Stimulated activated memory B cell treated with anti-CD40 and anti-IgM and Interleukin-4, amounts not matched to agents 10 μg/mL and 1 μg/mL and 100 μg/mL, for 72 hours (primary cell): ENCODE measurements at regions not wholly inside any gene's neighbourhood (a gene's known extent, or its start where the extent isn't known, plus 50 kb on each side); places are given as distances from the start of the nearest gene placed in this dataset.

ENCODE experiments used
- ATAC-seq: fragments of 150-1000 bp; cut with Tn5 transposase; 2 replicates; pipeline ENCODE4 v1.10.0; 2021
- H3K27ac Mint-ChIP-seq: one replicate; pipeline ENCODE4 v1.8.0; 2022; ENCODE audit warnings: mild to moderate bottlenecking, mixed read lengths
- H3K27me3 Mint-ChIP-seq: one replicate; pipeline ENCODE4 v1.8.0; 2022; ENCODE audit warnings: mixed read lengths
- H3K36me3 Mint-ChIP-seq: one replicate; pipeline ENCODE4 v1.8.0; 2022; ENCODE audit warnings: mixed read lengths
- H3K4me1 Mint-ChIP-seq: one replicate; pipeline ENCODE4 v1.8.0; 2022; ENCODE audit warnings: mixed read lengths
- H3K4me3 Mint-ChIP-seq: one replicate; pipeline ENCODE4 v1.8.0; 2022; ENCODE audit warnings: mild to moderate bottlenecking, moderate library complexity, mixed read lengths
- H3K9me3 Mint-ChIP-seq: one replicate; pipeline ENCODE4 v1.8.0; 2022; ENCODE audit warnings: mixed read lengths

GRCh38 chr5:98497418-98497817 lies 276.0 kb upstream of the RGMB start:
- peaks cover 18% of the 10 kb centered on the region for H3K9me3 Mint-ChIP-seq
- no peaks in the 10 kb centered on the region for H3K36me3 Mint-ChIP-seq

GRCh38 chr5:98498028-98498427 lies 275.4 kb upstream of the RGMB start:
- no peaks in the 10 kb centered on the region for H3K36me3 Mint-ChIP-seq
- no peak for ATAC-seq
- no peaks in the 10 kb centered on the region for H3K4me1 Mint-ChIP-seq
- H3K4me3 Mint-ChIP-seq, result no peak overlapping the region
- no peaks in the 10 kb centered on the region for H3K27me3 Mint-ChIP-seq
- H3K9me3 Mint-ChIP-seq, result peaks cover 14% of the 10 kb centered on the region
- H3K27ac Mint-ChIP-seq, result no peak overlapping the region

More at GRCh38 chr5:98497418-98497817, 276.0 kb upstream of the RGMB start:
- Mint-ChIP-seq H3K4me3 (no peak overlapping the region), H3K27ac (no peak overlapping the region), H3K4me1 (no peaks in the 10 kb centered on the region), H3K27me3 (no peaks in the 10 kb centered on the region)
- no peak for ATAC-seq

GRCh38 chr5:98499892-98500291 lies 273.6 kb upstream of the RGMB start:
- Mint-ChIP-seq H3K4me3 (no peak overlapping the region), H3K9me3 (peaks cover 1% of the 10 kb centered on the region), H3K27ac (no peak overlapping the region), H3K36me3 (no peaks in the 10 kb centered on the region), H3K4me1 (no peaks in the 10 kb centered on the region), H3K27me3 (no peaks in the 10 kb centered on the region)
- ATAC-seq, result no peak

GRCh38 chr5:98500811-98501210 lies 272.7 kb upstream of the RGMB start:
- no peaks in the 10 kb centered on the region for H3K36me3 Mint-ChIP-seq
- no peak overlapping the region for H3K27ac Mint-ChIP-seq
- no peak overlapping the region for H3K4me3 Mint-ChIP-seq
- no peaks in the 10 kb centered on the region for H3K27me3 Mint-ChIP-seq
- no peak for ATAC-seq
- H3K9me3 Mint-ChIP-seq, result no peaks in the 10 kb centered on the region
- no peaks in the 10 kb centered on the region for H3K4me1 Mint-ChIP-seq

GRCh38 chr5:98503616-98504015 lies 269.8 kb upstream of the RGMB start:
- H3K4me3 Mint-ChIP-seq, result no peak overlapping the region
- no peaks in the 10 kb centered on the region for H3K27me3 Mint-ChIP-seq
- ATAC-seq, result no peak
- no peak overlapping the region for H3K27ac Mint-ChIP-seq
- H3K9me3 Mint-ChIP-seq, result no peaks in the 10 kb centered on the region
- no peaks in the 10 kb centered on the region for H3K4me1 Mint-ChIP-seq
- no peaks in the 10 kb centered on the region for H3K36me3 Mint-ChIP-seq

- no peak for ATAC-seq
- H3K4me3 Mint-ChIP-seq, result no peak overlapping the region
- H3K36me3 Mint-ChIP-seq, result no peaks in the 10 kb centered on the region
- H3K4me1 Mint-ChIP-seq, result no peaks in the 10 kb centered on the region
- no peak overlapping the region for H3K27ac Mint-ChIP-seq
- H3K9me3 Mint-ChIP-seq, result no peaks in the 10 kb centered on the region
- H3K27me3 Mint-ChIP-seq, result no peaks in the 10 kb centered on the region
These were observed 269.0 kb upstream of the RGMB start for GRCh38 chr5:98504505-98504904.

- Mint-ChIP-seq H3K27me3 (no peaks in the 10 kb centered on the region), H3K4me3 (no peak overlapping the region), H3K27ac (no peak overlapping the region), H3K4me1 (no peaks in the 10 kb centered on the region), H3K36me3 (no peaks in the 10 kb centered on the region), H3K9me3 (no peaks in the 10 kb centered on the region)
- no peak for ATAC-seq
These were observed 263.1 kb upstream of the RGMB start for GRCh38 chr5:98510143-98510985.

- Mint-ChIP-seq H3K27me3 (no peaks in the 10 kb centered on the region), H3K4me3 (no peak overlapping the region), H3K9me3 (no peaks in the 10 kb centered on the region), H3K27ac (no peak overlapping the region), H3K36me3 (no peaks in the 10 kb centered on the region), H3K4me1 (no peaks in the 10 kb centered on the region)
- no peak for ATAC-seq
These were observed 260.1 kb upstream of the RGMB start for GRCh38 chr5:98513380-98513779.

GRCh38 chr5:98514215-98514614 lies 259.2 kb upstream of the RGMB start:
- Mint-ChIP-seq H3K4me1 (no peaks in the 10 kb centered on the region), H3K4me3 (no peak overlapping the region), H3K27me3 (peaks cover 7% of the 10 kb centered on the region), H3K36me3 (no peaks in the 10 kb centered on the region), H3K9me3 (no peaks in the 10 kb centered on the region), H3K27ac (no peak overlapping the region)
- ATAC-seq, result no peak

- H3K4me1 Mint-ChIP-seq, result no peaks in the 10 kb centered on the region
- no peak overlapping the region for H3K27ac Mint-ChIP-seq
- no peak overlapping the region for H3K4me3 Mint-ChIP-seq
- no peaks in the 10 kb centered on the region for H3K9me3 Mint-ChIP-seq
- no peaks in the 10 kb centered on the region for H3K36me3 Mint-ChIP-seq
- no peak for ATAC-seq
- peaks cover 7% of the 10 kb centered on the region for H3K27me3 Mint-ChIP-seq
These were observed 256.8 kb upstream of the RGMB start for GRCh38 chr5:98516701-98517100.

- ATAC-seq, result no peak
- H3K27me3 Mint-ChIP-seq, result peaks cover 7% of the 10 kb centered on the region
- H3K27ac Mint-ChIP-seq, result no peak overlapping the region
- no peaks in the 10 kb centered on the region for H3K4me1 Mint-ChIP-seq
- H3K4me3 Mint-ChIP-seq, result no peak overlapping the region
- H3K36me3 Mint-ChIP-seq, result no peaks in the 10 kb centered on the region
- no peaks in the 10 kb centered on the region for H3K9me3 Mint-ChIP-seq
These were observed 255.7 kb upstream of the RGMB start for GRCh38 chr5:98517560-98518366.

GRCh38 chr5:98518754-98519153 lies 254.7 kb upstream of the RGMB start:
- no peak overlapping the region for H3K4me3 Mint-ChIP-seq
- H3K4me1 Mint-ChIP-seq, result no peaks in the 10 kb centered on the region
- H3K36me3 Mint-ChIP-seq, result no peaks in the 10 kb centered on the region
- peaks cover 7% of the 10 kb centered on the region for H3K27me3 Mint-ChIP-seq
- no peak for ATAC-seq
- no peak overlapping the region for H3K27ac Mint-ChIP-seq
- H3K9me3 Mint-ChIP-seq, result no peaks in the 10 kb centered on the region

GRCh38 chr5:98519571-98519970 lies 253.9 kb upstream of the RGMB start:
- ATAC-seq, result no peak
- no peaks in the 10 kb centered on the region for H3K36me3 Mint-ChIP-seq
- no peaks in the 10 kb centered on the region for H3K4me1 Mint-ChIP-seq
- peaks cover 7% of the 10 kb centered on the region for H3K27me3 Mint-ChIP-seq
- no peaks in the 10 kb centered on the region for H3K9me3 Mint-ChIP-seq
- no peak overlapping the region for H3K4me3 Mint-ChIP-seq
- no peak overlapping the region for H3K27ac Mint-ChIP-seq

- Mint-ChIP-seq H3K4me3 (no peak overlapping the region), H3K36me3 (no peaks in the 10 kb centered on the region), H3K4me1 (no peaks in the 10 kb centered on the region), H3K27me3 (peaks cover 12% of the 10 kb centered on the region), H3K9me3 (no peaks in the 10 kb centered on the region), H3K27ac (no peak overlapping the region)
- ATAC-seq, result no peak
These were observed 251.6 kb upstream of the RGMB start for GRCh38 chr5:98521821-98522220.

- H3K27me3 Mint-ChIP-seq, result peaks cover 12% of the 10 kb centered on the region
- H3K4me3 Mint-ChIP-seq, result no peak overlapping the region
- H3K4me1 Mint-ChIP-seq, result no peaks in the 10 kb centered on the region
- H3K9me3 Mint-ChIP-seq, result no peaks in the 10 kb centered on the region
- no peak for ATAC-seq
- H3K36me3 Mint-ChIP-seq, result no peaks in the 10 kb centered on the region
- H3K27ac Mint-ChIP-seq, result no peak overlapping the region
These were observed 248.7 kb upstream of the RGMB start for GRCh38 chr5:98524773-98525172.

- H3K36me3 Mint-ChIP-seq, result no peaks in the 10 kb centered on the region
These were observed 245.6 kb upstream of the RGMB start for GRCh38 chr5:98527846-98528245.

More at GRCh38 chr5:98527846-98528245, 245.6 kb upstream of the RGMB start:
- H3K4me1 Mint-ChIP-seq, result no peaks in the 10 kb centered on the region
- H3K4me3 Mint-ChIP-seq, result no peak overlapping the region
- ATAC-seq, result no peak
- no peak overlapping the region for H3K27ac Mint-ChIP-seq
- H3K27me3 Mint-ChIP-seq, result peaks cover 12% of the 10 kb centered on the region
- no peaks in the 10 kb centered on the region for H3K9me3 Mint-ChIP-seq
